ENCODE measurements at regions not wholly inside any gene's neighbourhood (a gene's known extent, or its start where the extent isn't known, plus 50 kb on each side); places are given as distances from the start of the nearest gene placed in this dataset.

GRCh38 chr18:30512872-30513271 lies 529.7 kb downstream of the DSC3 start:
- H3K23me2 ChIP-seq (ENCODE audit: low read depth, low read length), result no peaks in the 10 kb centered on the region
- H2AFZ ChIP-seq (ENCODE audit: low read length), result no peak overlapping the region
- no peak overlapping the region for H3K27ac ChIP-seq (ENCODE audit: low read depth, low read length)
- H3K4me3 ChIP-seq (ENCODE audit: extremely low read depth in 1 of 4, insufficient read depth in 2 of 4, low read depth in 3 of 4, low read length in 4 of 4), result no peak overlapping the region
- no peak overlapping the region for H4K91ac ChIP-seq (replicated peaks; ENCODE audit: insufficient read length, low read length)
- H2BK15ac ChIP-seq (ENCODE audit: low read length), result peak overlapping the region; percentile 77; the same call in 1 of the 2 replicates
- ChIA-PET POLR2A (ENCODE audit: partially characterized antibody) (no interaction called here), CTCF (ENCODE audit: partially characterized antibody) (interaction anchor here (1.7 kb wide), 1 partner anchor 8 kb away, joined by 3 read pairs; no protein-coding TSS in a partner anchor)
- H2BK12ac ChIP-seq (ENCODE audit: low read depth, low read length), result no peak overlapping the region
- 0 out of 2 replicates have a peak overlapping the region, but pooled peaks have one; percentile 6 for H3K18ac ChIP-seq (ENCODE audit: extremely low read depth, low read length)
- 81% methylated on average over 4 of the region's 4 CpGs; no CpG with 5 or more reads in 1 of the 2 experiments for WGBS, 2 experiments (ENCODE audit: extremely low coverage in 1 of 2, insufficient coverage in 1 of 2, insufficient read length in 1 of 2, insufficient replicate concordance in 2 of 2, low coverage in 1 of 2, low lambda C conversion rate in 2 of 2, missing lambda C conversion rate in 1 of 2)
- H3K4me1 ChIP-seq (replicated peaks in 1 of 4; ENCODE audit: control insufficient read depth in 3 of 4, insufficient read depth in 4 of 4, low read length in 3 of 4), result no peaks in the 10 kb centered on the region
- no peaks in the 10 kb centered on the region for H4K20me1 ChIP-seq (replicated peaks in 1 of 2; ENCODE audit: control insufficient read depth in 1 of 2, insufficient read depth in 2 of 2, low read length in 2 of 2)
- H3K23ac ChIP-seq (ENCODE audit: insufficient read length), result no peak overlapping the region
- no peak for FAIRE-seq
- H3K9me3 ChIP-seq (ENCODE audit: insufficient read depth in 2 of 2, low read depth in 1 of 2, low read length in 1 of 2), result no peaks in the 10 kb centered on the region
- H3K56ac ChIP-seq (replicated peaks; ENCODE audit: insufficient read length, low read depth, low read length), result no peak overlapping the region
- H4K5ac ChIP-seq (ENCODE audit: insufficient read length, low read depth, low read length), result no peak overlapping the region
- no peak overlapping the region for H4K8ac ChIP-seq (ENCODE audit: extremely low read depth, insufficient read depth, low read length)
- H3K27me3 ChIP-seq (replicated peaks in 1 of 4; ENCODE audit: control insufficient read depth in 3 of 4, extremely low read depth in 1 of 4, insufficient read depth in 3 of 4, low read length in 3 of 4), result no peaks in the 10 kb centered on the region
- H2BK20ac ChIP-seq (ENCODE audit: low read length), result no peak overlapping the region
- H2BK120ac ChIP-seq (replicated peaks; ENCODE audit: low read depth, low read length), result no peak overlapping the region
- DNase-seq (ENCODE audit: low read depth in 1 of 2, low spot score in 2 of 2), result no peak
- H3K36me3 ChIP-seq (ENCODE audit: control insufficient read depth in 2 of 4, insufficient read depth in 4 of 4, low read length in 3 of 4), result no peaks in the 10 kb centered on the region
- H3K79me1 ChIP-seq (ENCODE audit: low read depth, low read length), result no peaks in the 10 kb centered on the region
- H2BK5ac ChIP-seq (ENCODE audit: low read depth, low read length), result no peak overlapping the region
- H3K9ac ChIP-seq (replicated peaks in 1 of 4; ENCODE audit: extremely low read depth in 1 of 4, low read depth in 3 of 4, low read length in 3 of 4), result no peak overlapping the region
- no peaks in the 10 kb centered on the region for H3K79me2 ChIP-seq (ENCODE audit: control insufficient read depth in 1 of 2, insufficient read depth in 2 of 2, low read length in 2 of 2)
- no peak overlapping the region for H2AK5ac ChIP-seq (ENCODE audit: low read depth, low read length)
- no peak overlapping the region for H3K4ac ChIP-seq (replicated peaks; ENCODE audit: insufficient read length, low read depth, low read length)
- H3K14ac ChIP-seq (ENCODE audit: insufficient read length), result no peak overlapping the region
- TF ChIP-seq KDM1A (IDR thresholded peaks at IDR 0.05; ENCODE audit: borderline replicate concordance, low read length), result no peak
- no peak for TF ChIP-seq SP4 (IDR thresholded peaks at IDR 0.05; ENCODE audit: low read length)
- no peak for TF ChIP-seq SUZ12 (IDR thresholded peaks at IDR 0.05; ENCODE audit: low read length)
- no peak for TF ChIP-seq CBX8 (IDR thresholded peaks at IDR 0.05; ENCODE audit: borderline replicate concordance, low read depth, low read length)
- TF ChIP-seq EGR1 (IDR thresholded peaks at IDR 0.05; ENCODE audit: borderline replicate concordance, low read depth, low read length), result no peak
- TF ChIP-seq KDM4A (IDR thresholded peaks at IDR 0.05; ENCODE audit: low read depth, low read length, severe bottlenecking), result no peak
- TF ChIP-seq RXRA (IDR thresholded peaks at IDR 0.05; ENCODE audit: insufficient read depth, low read depth, low read length), result no peak
- no peak for TF ChIP-seq CHD1 (IDR thresholded peaks at IDR 0.05; ENCODE audit: low read depth, low read length)
- no peak for TF ChIP-seq ASH2L (IDR thresholded peaks at IDR 0.05; ENCODE audit: low read length)
- TF ChIP-seq RFX5 (IDR thresholded peaks at IDR 0.05; ENCODE audit: borderline replicate concordance, low read depth, low read length), result no peak
- TF ChIP-seq NANOG (IDR thresholded peaks at IDR 0.05; ENCODE audit: insufficient read depth, low read depth, low read length, poor library complexity, severe bottlenecking), result no peak
- TF ChIP-seq ATF3 (IDR thresholded peaks at IDR 0.05; ENCODE audit: insufficient read depth, low read depth, low read length), result no peak
- TF ChIP-seq BACH1 (IDR thresholded peaks at IDR 0.05; ENCODE audit: low read length), result no peak
- no peak overlapping the region for H3K4me2 ChIP-seq (ENCODE audit: insufficient read depth in 1 of 2, low read depth in 2 of 2, low read length in 2 of 2)
